HG03520 (cell line): ENCODE measurements at regions not wholly inside any gene's neighbourhood (a gene's known extent, or its start where the extent isn't known, plus 50 kb on each side); places are given as distances from the start of the nearest gene placed in this dataset.
"Not testable (repeated sequence)": the region's sequence is repeated elsewhere in the genome, so short reads cannot be mapped to it uniquely, and the experiment has no call there.

ENCODE experiments used
- ATAC-seq: cut with Tn5 transposase; IDR thresholded peaks from one replicate; pipeline ENCODE4 v1.9.1; 2021; ENCODE audit warnings: mild to moderate bottlenecking, moderate library complexity; ENCODE audit not compliant: unreplicated experiment

GRCh38 chr4:177235026-177235425 is 74.6 kb upstream of the NEIL3 start:
- ATAC-seq, result no peak

DNA sequence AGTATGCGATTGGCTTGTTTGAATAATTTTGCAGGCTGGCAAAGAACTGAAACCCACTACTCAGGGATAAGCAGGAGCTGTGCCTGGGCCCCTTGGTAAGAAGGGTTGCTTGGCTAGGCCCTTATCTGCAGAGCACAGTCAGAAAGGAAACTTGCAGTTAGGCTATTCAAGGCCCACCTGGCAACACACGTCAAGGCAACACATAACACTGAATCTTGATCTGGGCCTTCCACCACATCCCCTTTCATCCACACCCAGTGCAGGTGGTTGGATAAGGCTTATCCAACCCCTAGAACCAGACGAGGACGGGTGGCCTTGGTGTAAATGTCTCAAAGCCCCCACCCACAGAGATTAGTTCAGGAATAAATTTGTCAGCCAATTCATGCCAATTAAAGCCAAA is 72.8 kb upstream of the NEIL3 start:
- ATAC-seq, result no peak

- no peak for ATAC-seq
These were observed 72.4 kb upstream of the NEIL3 start for GRCh38 chr4:177237291-177237690.

DNA sequence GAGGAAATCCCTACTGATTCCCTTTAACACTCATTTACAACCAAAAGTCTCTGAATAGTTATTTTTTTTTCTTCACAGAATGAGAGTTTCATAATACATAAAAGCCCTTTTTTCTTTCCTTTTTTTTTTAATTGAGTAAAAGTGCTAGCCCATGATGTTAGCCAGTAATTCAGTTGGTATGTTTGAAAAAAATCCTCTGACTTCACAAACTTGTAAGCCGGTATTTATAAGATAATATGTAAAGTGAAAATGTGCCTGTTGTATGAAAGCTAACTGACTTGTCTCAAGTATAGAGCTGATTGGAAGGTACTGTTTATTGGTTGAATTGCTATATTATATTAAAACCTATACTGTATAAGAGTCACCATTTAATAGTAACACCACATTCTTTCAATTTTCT is 70.2 kb upstream of the NEIL3 start:
- no peak for ATAC-seq

GRCh38 chr4:177239878-177240277 is 69.8 kb upstream of the NEIL3 start:
- ATAC-seq, result no peak

- no peak for ATAC-seq
These were observed 66.9 kb upstream of the NEIL3 start for GRCh38 chr4:177242651-177243286.

GRCh38 chr4:177246641-177247584 is 62.8 kb upstream of the NEIL3 start:
- no peak for ATAC-seq

DNA sequence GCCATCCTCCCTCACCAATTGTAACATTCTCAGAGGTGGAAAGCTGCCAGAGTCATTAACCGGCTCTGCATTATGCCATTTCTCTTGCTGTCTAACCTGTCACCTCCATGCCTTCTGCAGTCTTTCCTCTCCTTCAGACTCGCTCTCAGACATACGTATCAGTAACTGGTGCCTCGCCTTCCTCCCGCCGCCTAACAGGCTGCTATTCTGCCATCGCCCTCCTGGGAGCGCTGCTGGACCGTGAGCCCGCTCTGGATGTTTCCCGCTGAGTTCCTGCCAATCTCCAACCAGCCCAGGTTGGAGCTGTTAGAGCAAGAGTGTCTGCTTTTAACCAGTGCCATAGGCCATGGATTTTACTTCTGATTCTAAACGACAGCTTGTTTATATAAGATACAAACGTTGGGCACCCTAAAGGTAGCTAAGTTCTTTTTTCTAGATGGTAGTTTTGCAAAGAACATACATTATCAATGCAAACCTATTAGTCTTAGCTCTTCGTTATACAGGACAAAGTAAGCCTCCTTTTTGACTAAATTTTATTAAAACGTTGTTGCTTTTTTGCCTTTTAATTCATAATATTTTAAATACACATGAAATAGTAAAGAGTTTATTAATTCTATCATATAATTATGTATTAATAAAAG is 59.5 kb upstream of the NEIL3 start:
- ATAC-seq, result peak; percentile 96

DNA sequence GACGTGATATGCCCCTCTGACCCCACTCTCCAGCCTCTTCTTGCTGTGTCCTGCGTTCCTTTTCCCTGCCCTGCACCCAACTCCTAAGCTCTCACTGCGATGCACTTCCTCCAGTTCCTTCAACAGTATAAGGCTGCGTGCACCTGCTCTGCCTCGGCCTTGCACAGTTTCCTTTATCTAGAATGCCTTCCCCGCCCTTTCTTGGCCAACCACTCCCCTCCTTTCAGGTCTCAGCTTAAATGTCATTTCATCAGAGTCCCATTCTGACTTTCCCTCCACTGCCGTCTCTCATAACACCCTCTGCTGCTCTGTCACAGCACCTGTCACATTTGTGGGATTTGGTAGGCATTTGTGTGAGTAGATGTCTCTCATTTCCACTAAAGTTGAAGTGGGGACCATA is 58.4 kb upstream of the NEIL3 start:
- no peak for ATAC-seq

DNA sequence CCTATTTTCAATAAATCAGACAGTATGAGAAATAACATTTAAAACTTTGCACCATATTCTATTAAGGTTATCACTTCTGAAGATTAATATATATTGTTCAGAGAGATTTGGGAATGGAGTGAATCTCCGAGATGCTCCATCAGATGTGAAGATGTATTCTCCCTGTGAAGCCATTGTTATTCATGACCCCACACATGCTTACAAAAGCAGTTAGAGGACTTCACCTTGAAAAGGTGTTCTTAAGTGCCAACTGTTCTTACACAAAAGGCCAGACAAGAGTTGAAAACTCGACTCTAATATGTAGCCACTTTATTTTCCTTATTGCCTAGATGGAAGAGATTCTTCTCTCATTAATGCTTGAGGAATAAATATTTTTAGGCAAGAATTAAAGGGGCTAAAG is 54.3 kb upstream of the NEIL3 start:
- ATAC-seq, result no peak

- no peak for ATAC-seq
These were observed 52.7 kb upstream of the NEIL3 start for GRCh38 chr4:177256950-177257349.

- ATAC-seq, result not testable (repeated sequence)
These were observed 50.2 kb upstream of the NEIL3 start for GRCh38 chr4:177259466-177259865.
